CD14-positive monocyte (primary cell): ENCODE measurements at regions not wholly inside any gene's neighbourhood (a gene's known extent, or its start where the extent isn't known, plus 50 kb on each side); places are given as distances from the start of the nearest gene placed in this dataset.
"Not testable (repeated sequence)": the region's sequence is repeated elsewhere in the genome, so short reads cannot be mapped to it uniquely, and the experiment has no call there.

ENCODE experiments used
- DNase-seq, 3 donors: peaks; one replicate each; pipeline ENCODE4 v3.0.0-alpha.2; 2011 to 2022
- H2AFZ ChIP-seq: 2 replicates; pipeline ENCODE4 v1.6.0; 2012; ENCODE audit warnings: mild to moderate bottlenecking, low read depth, low read length, inconsistent platforms; ENCODE audit not compliant: insufficient read depth, poor library complexity, severe bottlenecking
- H3K27ac ChIP-seq, 2 donors: 1 replicate in 1 of 2; 2 replicates in 1 of 2; pipeline ENCODE4 v1.5.1; 2012 to 2013; ENCODE audit warnings: low read length in 2 of 2, control low read depth in 1 of 2, inconsistent platforms in 1 of 2, low read depth in 1 of 2, mild to moderate bottlenecking in 1 of 2
- H3K27me3 ChIP-seq, 2 donors: one replicate each; pipeline versions ENCODE4 v1.6.0 to v1.6.1; 2011 to 2013; ENCODE audit warnings: low read length in 2 of 2; ENCODE audit not compliant: control insufficient read depth in 2 of 2, insufficient read depth in 2 of 2
- H3K36me3 ChIP-seq, 2 donors: replicated peaks in 1 of 2; 1 replicate in 1 of 2; 2 replicates in 1 of 2; pipeline versions ENCODE4 v1.5.1 to v1.6.1; 2012 to 2013; ENCODE audit warnings: low read length in 2 of 2, control low read depth in 1 of 2, inconsistent platforms in 1 of 2, mild to moderate bottlenecking in 1 of 2; ENCODE audit not compliant: insufficient read depth in 2 of 2, control insufficient read depth in 1 of 2
- H3K4me1 ChIP-seq, 2 donors: 1 replicate in 1 of 2; 2 replicates in 1 of 2; pipeline versions ENCODE4 v1.5.1 to v1.6.1; 2012 to 2013; ENCODE audit warnings: low read length in 2 of 2, control low read depth in 1 of 2, inconsistent platforms in 1 of 2, mild to moderate bottlenecking in 1 of 2, moderate library complexity in 1 of 2; ENCODE audit not compliant: insufficient read depth in 2 of 2, control insufficient read depth in 1 of 2
- H3K4me2 ChIP-seq: replicated peaks from 2 replicates; pipeline ENCODE3; 2012; ENCODE audit warnings: low read length, moderate library complexity, mild to moderate bottlenecking; ENCODE audit not compliant: poor library complexity, severe bottlenecking; ENCODE audit errors: extremely low read depth
- H3K4me3 ChIP-seq, 3 experiments: fragments of 200-600 bp in 1 of 3; sonication (generic) in 1 of 3; replicated peaks in 1 of 3; 1 replicate in 2 of 3; 2 replicates in 1 of 3; pipeline ENCODE4 v1.5.1; 2011 to 2013; ENCODE audit warnings: low read length in 3 of 3, mild to moderate bottlenecking in 3 of 3, control low read depth in 2 of 3, low read depth in 2 of 3, inconsistent platforms in 1 of 3, moderate library complexity in 1 of 3
- H3K79me2 ChIP-seq: 2 replicates; pipeline ENCODE4 v1.6.0; 2012; ENCODE audit warnings: mild to moderate bottlenecking, control low read depth, inconsistent platforms, low read length, moderate library complexity; ENCODE audit not compliant: insufficient read depth
- H3K9ac ChIP-seq: 2 replicates; pipeline ENCODE4 v1.6.0; 2017; ENCODE audit warnings: low read length, mild to moderate bottlenecking; ENCODE audit not compliant: insufficient read depth, poor library complexity, severe bottlenecking
- H3K9me3 ChIP-seq, 2 donors: replicated peaks in 1 of 2; 1 replicate in 1 of 2; 2 replicates in 1 of 2; pipeline versions ENCODE4 v1.5.1 to v1.6.1; 2012 to 2013; ENCODE audit warnings: low read length in 2 of 2, control low read depth in 1 of 2; ENCODE audit not compliant: control insufficient read depth in 1 of 2, insufficient read depth in 1 of 2
- H4K20me1 ChIP-seq: 2 replicates; pipeline ENCODE4 v1.6.0; 2012; ENCODE audit warnings: mild to moderate bottlenecking, low read length, control low read depth, moderate library complexity; ENCODE audit not compliant: insufficient read depth
- H3K27ac Mint-ChIP-seq, 7 donors: one replicate each; pipeline ENCODE4 v1.8.0; 2020; ENCODE audit warnings: mild to moderate bottlenecking in 7 of 7, mixed read lengths in 7 of 7, moderate library complexity in 6 of 7, inconsistent platforms in 2 of 7
- H3K27me3 Mint-ChIP-seq, 3 donors: one replicate each; pipeline ENCODE4 v1.8.0; 2021 to 2022; ENCODE audit warnings: low read depth in 3 of 3, mild to moderate bottlenecking in 3 of 3, mixed read lengths in 3 of 3, moderate library complexity in 3 of 3, inconsistent platforms in 1 of 3
- H3K36me3 Mint-ChIP-seq, 2 donors: one replicate each; pipeline ENCODE4 v1.8.0; 2020; ENCODE audit warnings: mixed read lengths in 2 of 2, inconsistent platforms in 1 of 2, mild to moderate bottlenecking in 1 of 2
- H3K4me1 Mint-ChIP-seq: one replicate; pipeline ENCODE4 v1.8.0; 2020; ENCODE audit warnings: mild to moderate bottlenecking, mixed read lengths
- H3K4me3 Mint-ChIP-seq, 2 donors: one replicate each; pipeline ENCODE4 v1.8.0; 2020; ENCODE audit warnings: mild to moderate bottlenecking in 2 of 2, mixed read lengths in 2 of 2, moderate library complexity in 1 of 2
- H3K9me3 Mint-ChIP-seq, 7 donors: one replicate each; pipeline ENCODE4 v1.8.0; 2020 to 2022; ENCODE audit warnings: mixed read lengths in 7 of 7, mild to moderate bottlenecking in 6 of 7, moderate library complexity in 6 of 7, inconsistent platforms in 2 of 7
- CTCF ChIP-seq: fragments of 200-600 bp; IDR thresholded peaks from one replicate; pipeline ENCODE4 v1.8.0; 2022; ENCODE audit warnings: antibody characterized with exemption, mild to moderate bottlenecking
- WGBS: methylation state at CpG from one replicate; pipeline ENCODE4 v1.1.5; 2013; ENCODE audit warnings: missing lambda C conversion rate; ENCODE audit not compliant: insufficient coverage; 5-methylcytosine and 5-hydroxymethylcytosine counted together
- intact Hi-C, 2 donors: fragments of 100-400 bp; cut with micrococcal nuclease; formaldehyde crosslinking; loops; one replicate each; pipeline versions ENCODE4 v1.15.0 to v1.15.1; 2023

GRCh38 chr4:167873496-167873895 lies 218.8 kb upstream of the ANXA10 start:
- H3K27ac Mint-ChIP-seq, result no peak overlapping the region
- no peaks in the 10 kb centered on the region for H3K27me3 Mint-ChIP-seq
- no peaks in the 10 kb centered on the region for H3K79me2 ChIP-seq
- H3K4me2 ChIP-seq, result no peak overlapping the region
- no peaks in the 10 kb centered on the region for H3K27me3 ChIP-seq
- peaks cover 3 to 11% (median 8%) of the 10 kb centered on the region in 7 donors for H3K9me3 Mint-ChIP-seq
- no peak overlapping the region for H3K4me3 Mint-ChIP-seq
- no peaks in the 10 kb centered on the region for H3K36me3 Mint-ChIP-seq
- H3K4me1 Mint-ChIP-seq, result no peaks in the 10 kb centered on the region
- TF ChIP-seq CTCF, result no peak
- no peaks in the 10 kb centered on the region for H3K36me3 ChIP-seq
- H3K4me3 ChIP-seq, result no peak overlapping the region
- no peak overlapping the region for H3K27ac ChIP-seq
- no peak overlapping the region for H2AFZ ChIP-seq
- intact Hi-C loops, result no loop called here
- H3K9me3 ChIP-seq, result no peaks in the 10 kb centered on the region
- no peaks in the 10 kb centered on the region for H4K20me1 ChIP-seq
- no peaks in the 10 kb centered on the region for H3K4me1 ChIP-seq
- no peak for DNase-seq
- no peak overlapping the region for H3K9ac ChIP-seq

- no CpG with 5 or more reads among the region's 3 CpGs for WGBS
- not testable (repeated sequence) for H3K4me3 Mint-ChIP-seq
Observed at GRCh38 chr4:167876091-167876490, 216.2 kb upstream of the ANXA10 start.

GRCh38 chr4:167877826-167878225 lies 214.5 kb upstream of the ANXA10 start:
- H3K36me3 Mint-ChIP-seq, H3K9me3 ChIP-seq, H3K4me2 ChIP-seq, H3K27me3 ChIP-seq, H3K27ac Mint-ChIP-seq, H4K20me1 ChIP-seq, H3K4me3 Mint-ChIP-seq, H3K4me3 ChIP-seq, DNase-seq, intact Hi-C loops, H3K4me1 Mint-ChIP-seq, H3K36me3 ChIP-seq, H3K4me1 ChIP-seq, H3K27me3 Mint-ChIP-seq, H2AFZ ChIP-seq, H3K9ac ChIP-seq, H3K27ac ChIP-seq, H3K79me2 ChIP-seq: not testable (repeated sequence)
- WGBS, result 94% methylated on average over 4 of the region's 8 CpGs
- H3K9me3 Mint-ChIP-seq, result peaks cover 9 to 18% (median 12%) of the 10 kb centered on the region in 7 donors

More at GRCh38 chr4:167876091-167876490, 216.2 kb upstream of the ANXA10 start:
- DNase-seq, H3K36me3 Mint-ChIP-seq, H3K79me2 ChIP-seq, H3K27me3 Mint-ChIP-seq, H3K27ac ChIP-seq, H3K9me3 ChIP-seq, intact Hi-C loops, H3K36me3 ChIP-seq, H2AFZ ChIP-seq, H3K9ac ChIP-seq, H3K4me3 ChIP-seq, H3K27me3 ChIP-seq, H3K4me2 ChIP-seq, H3K4me1 Mint-ChIP-seq, H4K20me1 ChIP-seq, H3K4me1 ChIP-seq, H3K27ac Mint-ChIP-seq: not testable (repeated sequence)
- H3K9me3 Mint-ChIP-seq, result peaks cover 5 to 18% (median 12%) of the 10 kb centered on the region in 7 donors
